Activated CD8-positive, alpha-beta memory T cell treated with anti-CD3 and anti-CD28 coated beads for 24 hours (primary cell): ENCODE measurements at regions not wholly inside any gene's neighbourhood (a gene's known extent, or its start where the extent isn't known, plus 50 kb on each side); places are given as distances from the start of the nearest gene placed in this dataset.
"Not testable (repeated sequence)": the region's sequence is repeated elsewhere in the genome, so short reads cannot be mapped to it uniquely, and the experiment has no call there.

Experiments used
- DNase-seq: peaks from one replicate; pipeline ENCODE4 v3.0.0-alpha.2; 2020

- no peak for DNase-seq
Observed at GRCh38 chr4:23976423-23976822, 86.6 kb upstream of the PPARGC1A start.

GRCh38 chr4:23973308-23973855 lies 83.5 kb upstream of the PPARGC1A start:
- DNase-seq: no peak

GRCh38 chr4:23972805-23973204 lies 83.0 kb upstream of the PPARGC1A start:
- no peak for DNase-seq

- DNase-seq: no peak
Observed at GRCh38 chr4:23972187-23972586, 82.3 kb upstream of the PPARGC1A start.

GRCh38 chr4:23970201-23970850 lies 80.5 kb upstream of the PPARGC1A start:
- DNase-seq: no peak

- no peak for DNase-seq
Observed at GRCh38 chr4:23969635-23970145, 79.8 kb upstream of the PPARGC1A start.

- no peak for DNase-seq
Observed at GRCh38 chr4:23967281-23967680, 77.4 kb upstream of the PPARGC1A start.

- no peak for DNase-seq
Observed at GRCh38 chr4:23966725-23967124, 76.9 kb upstream of the PPARGC1A start.

- no peak for DNase-seq
Observed at GRCh38 chr4:23962462-23962861, 72.6 kb upstream of the PPARGC1A start.

GRCh38 chr4:23961395-23961794 lies 71.5 kb upstream of the PPARGC1A start:
- DNase-seq: not testable (repeated sequence)

GRCh38 chr4:23959396-23960148 lies 69.7 kb upstream of the PPARGC1A start:
- no peak for DNase-seq

- no peak for DNase-seq
Observed at GRCh38 chr4:23958749-23959148, 68.9 kb upstream of the PPARGC1A start.

GRCh38 chr4:23957465-23957864 lies 67.6 kb upstream of the PPARGC1A start:
- no peak for DNase-seq

GRCh38 chr4:23956601-23957364 lies 66.9 kb upstream of the PPARGC1A start:
- DNase-seq: no peak

- no peak for DNase-seq
Observed at GRCh38 chr4:23952258-23952657, 62.4 kb upstream of the PPARGC1A start.

- no peak for DNase-seq
Observed at GRCh38 chr4:23947826-23948225, 58.0 kb upstream of the PPARGC1A start.

- no peak for DNase-seq
Observed at GRCh38 chr4:23946299-23946698, 56.5 kb upstream of the PPARGC1A start.

- no peak for DNase-seq
Observed at GRCh38 chr4:23945451-23946017, 55.7 kb upstream of the PPARGC1A start.

- not testable (repeated sequence) for DNase-seq
Observed at GRCh38 chr4:23944556-23944955, 54.7 kb upstream of the PPARGC1A start.

GRCh38 chr4:23943478-23943877 lies 53.6 kb upstream of the PPARGC1A start:
- no peak for DNase-seq

- DNase-seq: no peak
Observed at GRCh38 chr4:23942471-23942870, 52.6 kb upstream of the PPARGC1A start.
